ENCODE measurements at regions not wholly inside any gene's neighbourhood (a gene's known extent, or its start where the extent isn't known, plus 50 kb on each side); places are given as distances from the start of the nearest gene placed in this dataset.
A peak's percentile ranks its signal among the peaks of the same experiment; 100 is the strongest.

- no peak for DNase-seq
Measured at GRCh38 chr18:72692086-72692485, 147.9 kb upstream of the CBLN2 start.

GRCh38 chr18:72687736-72688135, 143.6 kb upstream of the CBLN2 start:
- DNase-seq = no peak

- DNase-seq = no peak
Measured at GRCh38 chr18:72675394-72675793, 131.3 kb upstream of the CBLN2 start.

GRCh38 chr18:72674710-72675109, 130.6 kb upstream of the CBLN2 start:
- DNase-seq = peak; percentile 38

GRCh38 chr18:72673242-72673641, 129.1 kb upstream of the CBLN2 start:
- DNase-seq = no peak

GRCh38 chr18:72672364-72673184, 128.4 kb upstream of the CBLN2 start:
- peak; percentile 0 for DNase-seq

- DNase-seq = no peak
Measured at GRCh38 chr18:72667932-72668331, 123.8 kb upstream of the CBLN2 start.

- peak; percentile 16 for DNase-seq
Measured at GRCh38 chr18:72652990-72653593, 109.0 kb upstream of the CBLN2 start.

- no peak for DNase-seq
Measured at GRCh38 chr18:72651033-72651432, 106.9 kb upstream of the CBLN2 start.

GRCh38 chr18:72648481-72648960, 104.4 kb upstream of the CBLN2 start:
- no peak for DNase-seq

GRCh38 chr18:72648079-72648478, 103.9 kb upstream of the CBLN2 start:
- no peak for DNase-seq

GRCh38 chr18:72640557-72640956, 96.4 kb upstream of the CBLN2 start:
- DNase-seq = no peak

- no peak for DNase-seq
Measured at GRCh38 chr18:72638376-72638775, 94.2 kb upstream of the CBLN2 start.

GRCh38 chr18:72637721-72638120, 93.6 kb upstream of the CBLN2 start:
- DNase-seq = no peak

- DNase-seq = no peak
Measured at GRCh38 chr18:72637299-72637698, 93.2 kb upstream of the CBLN2 start.

GRCh38 chr18:72636611-72637010, 92.5 kb upstream of the CBLN2 start:
- no peak for DNase-seq

- no peak for DNase-seq
Measured at GRCh38 chr18:72634500-72634899, 90.4 kb upstream of the CBLN2 start.

GRCh38 chr18:72630991-72631390, 86.8 kb upstream of the CBLN2 start:
- no peak for DNase-seq

GRCh38 chr18:72623444-72623843, 79.3 kb upstream of the CBLN2 start:
- DNase-seq = no peak

GRCh38 chr18:72613534-72613930, 69.4 kb upstream of the CBLN2 start:
- DNase-seq = no peak

GRCh38 chr18:72612894-72613533, 68.9 kb upstream of the CBLN2 start:
- DNase-seq = no peak

- DNase-seq = no peak
Measured at GRCh38 chr18:72605376-72605775, 61.2 kb upstream of the CBLN2 start.

GRCh38 chr18:72601944-72602343, 57.8 kb upstream of the CBLN2 start:
- no peak for DNase-seq

GRCh38 chr18:72601481-72601880, 57.3 kb upstream of the CBLN2 start:
- DNase-seq = no peak

Data from NCI-H2171 treated with DMSO at 0.1 percent for 48 hours (cell line).